Neural cell (in vitro differentiated cells): ENCODE measurements at regions not wholly inside any gene's neighbourhood (a gene's known extent, or its start where the extent isn't known, plus 50 kb on each side); places are given as distances from the start of the nearest gene placed in this dataset.
A peak's percentile ranks its signal among the peaks of the same experiment; 100 is the strongest.

Experiments
- CTCF ChIP-seq: fragments of 450-650 bp; IDR thresholded peaks from 2 replicates; pipeline ENCODE4 v1.5.1; 2014; ENCODE audit warnings: antibody characterized with exemption, mild to moderate bottlenecking, moderate library complexity; ENCODE audit not compliant: poor library complexity, severe bottlenecking
- POLR2AphosphoS5 ChIP-seq: IDR thresholded peaks from 2 replicates; pipeline ENCODE4 v1.6.1; 2012
- RAD21 ChIP-seq: fragments of 450-650 bp; conservative IDR thresholded peaks from 2 replicates; pipeline ENCODE4 v1.6.1; 2014; ENCODE audit warnings: antibody characterized with exemption, mild to moderate bottlenecking, moderate library complexity

DNA sequence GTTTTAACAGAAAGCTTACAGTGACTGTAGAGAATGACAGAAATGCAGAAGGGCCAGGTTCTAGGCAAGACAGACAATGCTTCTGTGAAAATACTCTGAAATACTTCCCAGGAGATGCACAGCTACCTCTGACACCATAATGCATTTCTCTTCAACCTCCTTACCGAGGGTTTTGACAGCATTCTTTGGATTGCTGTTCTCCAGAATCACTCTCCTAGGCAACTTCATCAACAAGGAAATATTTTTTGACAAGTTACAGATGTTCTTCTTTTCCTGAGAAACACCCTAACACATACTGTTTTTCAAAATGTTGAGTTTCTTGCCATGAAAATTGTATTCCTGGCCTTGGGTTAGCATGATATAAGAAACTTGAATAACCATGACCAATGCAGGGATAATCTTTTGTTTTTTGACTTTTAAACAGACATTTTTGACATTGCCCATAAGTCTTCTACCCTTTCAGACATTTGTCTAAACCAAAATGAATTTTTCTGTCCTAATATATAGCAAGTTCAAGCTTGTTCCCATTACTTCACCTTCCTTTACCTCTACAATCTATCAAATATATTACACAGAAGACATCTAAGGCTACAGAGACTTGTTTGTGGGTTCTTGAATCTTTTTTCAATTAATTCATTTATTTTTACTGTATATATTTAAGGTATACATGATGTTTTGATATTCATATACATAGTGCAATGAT is 108.1 kb downstream of the CCDC34 start:
- TF ChIP-seq CTCF: no peak
- peak; percentile 51 for TF ChIP-seq POLR2AphosphoS5
- no peak for TF ChIP-seq RAD21
